Neural progenitor cell (in vitro differentiated cells): ENCODE measurements at regions not wholly inside any gene's neighbourhood (a gene's known extent, or its start where the extent isn't known, plus 50 kb on each side); places are given as distances from the start of the nearest gene placed in this dataset.

Experiments used
- DNase-seq: peaks from one replicate; pipeline ENCODE4 v3.0.0-alpha.2; 2016; ENCODE audit warnings: low spot score
- H2AFZ ChIP-seq: fragments of 200-600 bp; sonication (generic); replicated peaks from 2 replicates; pipeline ENCODE4 v1.6.1; 2016; ENCODE audit warnings: antibody characterized with exemption
- H3F3A ChIP-seq: fragments of 200-600 bp; sonication (generic); 2 replicates; pipeline ENCODE4 v1.6.1; 2016; ENCODE audit warnings: antibody characterized with exemption, low read depth
- H3K27ac ChIP-seq: fragments of 200-600 bp; sonication (generic); 2 replicates; pipeline ENCODE4 v1.5.1; 2016; ENCODE audit warnings: mild to moderate bottlenecking
- H3K27me3 ChIP-seq: fragments of 200-600 bp; sonication (generic); 2 replicates; pipeline ENCODE4 v1.6.1; 2016; ENCODE audit warnings: mild to moderate bottlenecking, moderate library complexity
- H3K36me3 ChIP-seq: fragments of 200-600 bp; sonication (generic); 2 replicates; pipeline ENCODE4 v1.5.1; 2016
- H3K4me1 ChIP-seq: fragments of 200-600 bp; sonication (generic); 2 replicates; pipeline ENCODE4 v1.6.1; 2016; ENCODE audit warnings: mixed run types
- H3K4me2 ChIP-seq: fragments of 200-600 bp; sonication (generic); 2 replicates; pipeline ENCODE4 v1.6.1; 2016
- H3K4me3 ChIP-seq: fragments of 200-600 bp; sonication (generic); 2 replicates; pipeline ENCODE4 v1.5.1; 2016
- H3K79me2 ChIP-seq: fragments of 200-600 bp; sonication (generic); 2 replicates; pipeline ENCODE4 v1.6.1; 2016; ENCODE audit warnings: low read depth
- H3K9ac ChIP-seq: fragments of 200-600 bp; sonication (generic); 2 replicates; pipeline ENCODE4 v1.6.1; 2016
- H3K9me3 ChIP-seq: fragments of 200-600 bp; sonication (generic); 2 replicates; pipeline ENCODE4 v1.5.1; 2016; ENCODE audit warnings: low read depth
- H4K20me1 ChIP-seq: fragments of 200-600 bp; sonication (generic); 2 replicates; pipeline ENCODE4 v1.6.1; 2016; ENCODE audit warnings: low read depth
- H3K27ac Mint-ChIP-seq: 3 replicates; pipeline ENCODE4 v1.8.0; 2021; ENCODE audit warnings: mixed read lengths
- H3K27me3 Mint-ChIP-seq: 2 replicates; pipeline ENCODE4 v1.8.0; 2022; ENCODE audit warnings: low read depth, mild to moderate bottlenecking, inconsistent platforms, moderate library complexity, mixed read lengths; ENCODE audit not compliant: insufficient read depth
- H3K36me3 Mint-ChIP-seq: 3 replicates; pipeline ENCODE4 v1.8.0; 2021; ENCODE audit warnings: mixed read lengths
- H3K4me1 Mint-ChIP-seq: 3 replicates; pipeline ENCODE4 v1.8.0; 2021; ENCODE audit warnings: mixed read lengths
- H3K4me3 Mint-ChIP-seq: 3 replicates; pipeline ENCODE4 v1.8.0; 2021; ENCODE audit warnings: mild to moderate bottlenecking, moderate library complexity, mixed read lengths
- H3K9me3 Mint-ChIP-seq: 3 replicates; pipeline ENCODE4 v1.8.0; 2020; ENCODE audit warnings: mixed read lengths
- EZH2 ChIP-seq: fragments of 200-600 bp; sonication (generic); IDR thresholded peaks from 2 replicates; pipeline ENCODE4 v1.6.1; 2017; ENCODE audit warnings: antibody characterized with exemption, mild to moderate bottlenecking, moderate library complexity
- EZH2phosphoT487 ChIP-seq: fragments of 200-600 bp; sonication (generic); IDR thresholded peaks from 2 replicates; pipeline ENCODE4 v1.6.1; 2017; ENCODE audit warnings: antibody characterized with exemption
- TF ChIP-seq, protein P1 (sequence below): fragments of 200-600 bp; sonication (generic); IDR thresholded peaks from 2 replicates; pipeline ENCODE4 v1.5.1; 2017; ENCODE audit warnings: antibody characterized with exemption, mild to moderate bottlenecking

GRCh38 chr18:59052965-59053820 lies 86.5 kb upstream of the SEC11C start:
- Histone ChIP-seq H3K36me3 (no peaks in the 10 kb centered on the region), H3K9me3 (no peaks in the 10 kb centered on the region), H3K4me1 (peaks cover 5% of the 10 kb centered on the region), H3K79me2 (no peaks in the 10 kb centered on the region), H3K4me2 (no peak overlapping the region), H3K27me3 (no peaks in the 10 kb centered on the region), H2AFZ (no peak overlapping the region), H4K20me1 (no peaks in the 10 kb centered on the region), H3K9ac (no peak overlapping the region), H3F3A (no peaks in the 10 kb centered on the region), H3K4me3 (no peak overlapping the region), H3K27ac (no peak overlapping the region)
- no peaks in the 10 kb centered on the region for H3K36me3 Mint-ChIP-seq
- no peak for TF ChIP-seq EZH2phosphoT487
- no peak for TF ChIP-seq EZH2
- TF ChIP-seq, protein P1, sequence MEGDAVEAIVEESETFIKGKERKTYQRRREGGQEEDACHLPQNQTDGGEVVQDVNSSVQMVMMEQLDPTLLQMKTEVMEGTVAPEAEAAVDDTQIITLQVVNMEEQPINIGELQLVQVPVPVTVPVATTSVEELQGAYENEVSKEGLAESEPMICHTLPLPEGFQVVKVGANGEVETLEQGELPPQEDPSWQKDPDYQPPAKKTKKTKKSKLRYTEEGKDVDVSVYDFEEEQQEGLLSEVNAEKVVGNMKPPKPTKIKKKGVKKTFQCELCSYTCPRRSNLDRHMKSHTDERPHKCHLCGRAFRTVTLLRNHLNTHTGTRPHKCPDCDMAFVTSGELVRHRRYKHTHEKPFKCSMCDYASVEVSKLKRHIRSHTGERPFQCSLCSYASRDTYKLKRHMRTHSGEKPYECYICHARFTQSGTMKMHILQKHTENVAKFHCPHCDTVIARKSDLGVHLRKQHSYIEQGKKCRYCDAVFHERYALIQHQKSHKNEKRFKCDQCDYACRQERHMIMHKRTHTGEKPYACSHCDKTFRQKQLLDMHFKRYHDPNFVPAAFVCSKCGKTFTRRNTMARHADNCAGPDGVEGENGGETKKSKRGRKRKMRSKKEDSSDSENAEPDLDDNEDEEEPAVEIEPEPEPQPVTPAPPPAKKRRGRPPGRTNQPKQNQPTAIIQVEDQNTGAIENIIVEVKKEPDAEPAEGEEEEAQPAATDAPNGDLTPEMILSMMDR = no peak
- peaks cover 27% of the 10 kb centered on the region for H3K4me1 Mint-ChIP-seq
- no peak overlapping the region for H3K27ac Mint-ChIP-seq
- DNase-seq = no peak
- no peaks in the 10 kb centered on the region for H3K9me3 Mint-ChIP-seq
- peaks cover 11% of the 10 kb centered on the region for H3K27me3 Mint-ChIP-seq
- H3K4me3 Mint-ChIP-seq = no peak overlapping the region

GRCh38 chr18:59054496-59055287 lies 85.0 kb upstream of the SEC11C start:
- Histone ChIP-seq H3K4me1 (peaks cover under 1% of the 10 kb centered on the region), H3K79me2 (no peaks in the 10 kb centered on the region), H3K4me3 (no peak overlapping the region), H4K20me1 (no peaks in the 10 kb centered on the region), H3K27ac (no peak overlapping the region), H3K9me3 (no peaks in the 10 kb centered on the region), H3K9ac (no peak overlapping the region), H3K4me2 (no peak overlapping the region), H2AFZ (no peak overlapping the region), H3K27me3 (no peaks in the 10 kb centered on the region), H3K36me3 (no peaks in the 10 kb centered on the region), H3F3A (no peaks in the 10 kb centered on the region)
- Mint-ChIP-seq H3K4me3 (no peak overlapping the region), H3K4me1 (peaks cover 15% of the 10 kb centered on the region), H3K36me3 (no peaks in the 10 kb centered on the region), H3K9me3 (no peaks in the 10 kb centered on the region), H3K27me3 (peaks cover 11% of the 10 kb centered on the region), H3K27ac (no peak overlapping the region)
- TF ChIP-seq EZH2 = no peak
- TF ChIP-seq EZH2phosphoT487 = no peak
- TF ChIP-seq, protein P1 = no peak
- DNase-seq = no peak

GRCh38 chr18:59055345-59056032 lies 84.2 kb upstream of the SEC11C start:
- H3K4me3 ChIP-seq = no peak overlapping the region
- Mint-ChIP-seq H3K4me3 (no peak overlapping the region), H3K27ac (no peak overlapping the region), H3K27me3 (peaks cover 11% of the 10 kb centered on the region), H3K9me3 (no peaks in the 10 kb centered on the region), H3K36me3 (no peaks in the 10 kb centered on the region), H3K4me1 (peaks cover 8% of the 10 kb centered on the region)
- no peaks in the 10 kb centered on the region for H3K27me3 ChIP-seq
- no peaks in the 10 kb centered on the region for H3K4me1 ChIP-seq
- no peak overlapping the region for H3K4me2 ChIP-seq
- no peaks in the 10 kb centered on the region for H3K36me3 ChIP-seq
- no peaks in the 10 kb centered on the region for H3K9me3 ChIP-seq
- no peak overlapping the region for H2AFZ ChIP-seq
- no peaks in the 10 kb centered on the region for H4K20me1 ChIP-seq
- H3F3A ChIP-seq = no peaks in the 10 kb centered on the region
- no peak overlapping the region for H3K9ac ChIP-seq
- no peaks in the 10 kb centered on the region for H3K79me2 ChIP-seq
- DNase-seq = peak; percentile 67
- no peak overlapping the region for H3K27ac ChIP-seq
- TF ChIP-seq EZH2phosphoT487 = no peak
- TF ChIP-seq, protein P1 = peak; percentile 60
- no peak for TF ChIP-seq EZH2
